Activated CD4-positive, alpha-beta T cell treated with anti-CD3 and anti-CD28 coated beads for 1 hour (primary cell): ENCODE measurements at regions not wholly inside any gene's neighbourhood (a gene's known extent, or its start where the extent isn't known, plus 50 kb on each side); places are given as distances from the start of the nearest gene placed in this dataset.

Source experiments
- DNase-seq: peaks from one replicate; pipeline ENCODE4 v3.0.0-alpha.2; 2020

DNA sequence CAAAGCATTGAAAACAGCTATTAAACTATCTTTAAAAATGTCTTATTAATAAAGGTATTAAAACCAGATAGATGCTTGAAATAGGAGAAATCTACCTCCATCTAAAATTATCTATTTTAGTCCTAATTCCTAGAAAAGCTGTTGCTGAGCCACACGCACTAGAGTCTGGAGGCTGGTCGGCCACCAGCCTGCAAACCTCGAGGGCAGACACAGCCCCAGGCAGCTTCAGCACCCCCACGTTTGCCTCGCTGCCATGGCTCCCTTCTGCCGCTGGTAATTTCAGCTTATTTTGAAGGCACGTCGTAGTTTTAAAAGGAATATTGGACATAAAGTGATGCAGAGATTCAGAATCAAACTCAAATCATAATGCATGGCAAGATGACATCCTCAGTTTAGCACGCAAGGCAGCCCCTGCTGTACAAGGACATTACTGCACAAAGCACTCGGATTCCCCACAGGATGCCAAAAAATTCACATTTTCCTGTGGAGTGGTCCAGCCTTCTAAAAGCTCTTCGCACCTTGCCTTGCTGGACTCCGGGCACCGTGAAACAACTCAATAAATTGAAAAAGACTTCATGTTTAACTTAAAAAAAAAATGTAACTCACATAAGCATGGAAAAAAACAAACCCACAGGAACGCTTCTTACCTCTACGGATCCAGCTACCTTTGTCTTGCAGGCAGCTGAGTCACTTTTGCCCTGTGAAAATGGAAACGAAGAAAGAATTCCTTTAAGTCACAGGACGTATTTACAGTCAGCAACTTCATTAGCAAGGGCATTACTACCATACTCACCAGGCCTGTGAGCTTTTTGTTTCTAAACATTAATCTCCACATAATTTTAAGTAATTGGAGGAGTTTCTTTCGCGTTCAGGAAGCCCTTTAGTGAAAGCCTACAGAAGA is 143.4 kb upstream of the RPS6KA2 start:
- no peak for DNase-seq

GRCh38 chr6:166769648-166770047 is 142.6 kb upstream of the RPS6KA2 start:
- no peak for DNase-seq

GRCh38 chr6:166768761-166769160 is 141.7 kb upstream of the RPS6KA2 start:
- DNase-seq = no peak

DNA sequence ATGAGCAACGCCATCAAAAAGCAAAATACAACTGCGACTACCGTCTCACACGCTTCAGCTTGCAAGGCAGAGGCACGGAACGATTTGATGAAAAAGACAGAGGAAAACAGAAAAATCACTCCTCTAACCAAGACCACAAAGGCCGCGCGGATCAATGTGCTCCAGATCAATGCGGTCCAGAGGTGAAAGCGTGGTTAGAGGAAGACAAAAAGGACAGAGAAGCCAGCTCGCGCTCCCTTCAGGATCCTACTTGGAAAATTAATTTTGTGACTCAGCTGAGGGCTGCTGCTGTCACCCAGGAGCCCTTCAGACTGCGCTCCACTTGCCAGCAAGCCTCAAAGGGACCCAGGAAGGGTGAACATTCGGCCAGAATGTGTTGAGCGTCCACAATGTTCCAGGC is 140.2 kb upstream of the RPS6KA2 start:
- DNase-seq = no peak

- no peak for DNase-seq
These were observed 139.7 kb upstream of the RPS6KA2 start for GRCh38 chr6:166766769-166767168.

GRCh38 chr6:166765234-166765541 is 138.1 kb upstream of the RPS6KA2 start:
- no peak for DNase-seq

DNA sequence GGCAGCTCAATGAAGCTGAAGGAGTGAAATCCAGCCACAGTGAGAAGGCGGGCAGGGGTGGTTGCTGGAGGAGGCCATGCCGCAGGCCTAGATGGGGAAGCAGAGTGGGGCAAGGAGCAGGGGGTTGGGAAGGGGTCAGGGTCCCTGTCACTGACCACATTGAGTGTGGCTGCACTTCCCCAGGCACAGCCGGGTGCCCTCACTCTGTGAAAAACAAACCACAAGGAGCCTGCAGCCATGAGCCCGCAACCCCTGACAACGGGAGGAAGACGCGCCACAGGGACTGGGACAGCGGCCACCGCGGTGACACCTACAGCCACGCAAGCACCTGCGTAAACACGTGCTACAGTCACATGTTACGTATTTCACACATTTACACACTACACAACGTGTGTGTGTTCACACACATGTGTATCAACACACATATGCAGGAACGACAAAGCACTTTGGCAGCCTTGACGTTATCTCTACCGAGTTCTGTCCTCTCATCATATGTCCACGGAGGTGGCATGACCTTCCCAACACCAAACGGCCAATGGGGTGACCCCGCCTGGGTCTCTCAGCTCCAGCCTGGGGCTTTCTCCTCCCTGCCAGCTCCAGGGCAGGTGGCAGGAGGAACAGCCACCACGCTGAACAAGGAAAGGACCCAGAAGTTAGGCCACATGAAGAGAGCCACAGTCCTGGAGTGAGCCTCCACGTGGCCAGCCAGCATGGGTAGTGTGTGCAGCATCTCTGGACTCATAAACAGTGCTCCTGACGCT is 137.6 kb upstream of the RPS6KA2 start:
- DNase-seq = no peak

GRCh38 chr6:166763606-166764472 is 136.8 kb upstream of the RPS6KA2 start:
- no peak for DNase-seq

DNA sequence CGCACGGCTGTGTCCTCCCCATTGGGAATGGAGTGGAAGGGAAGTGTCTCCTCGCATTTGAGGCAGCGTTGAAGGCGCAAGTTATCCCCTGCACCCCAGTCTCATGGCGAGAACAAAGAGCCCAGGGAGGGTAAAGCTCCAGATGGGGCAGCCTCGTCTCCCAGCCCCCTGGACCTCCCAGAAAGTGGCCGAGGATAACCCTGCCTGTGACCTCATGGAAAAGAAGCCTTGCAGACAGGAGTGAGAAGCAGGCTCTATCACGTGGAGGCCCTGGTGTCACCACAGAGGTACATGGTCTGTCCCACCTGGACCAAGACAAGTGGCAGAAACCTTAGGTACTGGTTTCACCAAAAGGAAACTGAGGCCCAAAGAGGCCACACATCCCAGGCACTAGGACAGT is 134.8 kb upstream of the RPS6KA2 start:
- DNase-seq = no peak

- peak; percentile 38 for DNase-seq
These were observed 133.2 kb upstream of the RPS6KA2 start for GRCh38 chr6:166760288-166760687.

GRCh38 chr6:166758136-166758704 is 131.2 kb upstream of the RPS6KA2 start:
- no peak for DNase-seq

DNA sequence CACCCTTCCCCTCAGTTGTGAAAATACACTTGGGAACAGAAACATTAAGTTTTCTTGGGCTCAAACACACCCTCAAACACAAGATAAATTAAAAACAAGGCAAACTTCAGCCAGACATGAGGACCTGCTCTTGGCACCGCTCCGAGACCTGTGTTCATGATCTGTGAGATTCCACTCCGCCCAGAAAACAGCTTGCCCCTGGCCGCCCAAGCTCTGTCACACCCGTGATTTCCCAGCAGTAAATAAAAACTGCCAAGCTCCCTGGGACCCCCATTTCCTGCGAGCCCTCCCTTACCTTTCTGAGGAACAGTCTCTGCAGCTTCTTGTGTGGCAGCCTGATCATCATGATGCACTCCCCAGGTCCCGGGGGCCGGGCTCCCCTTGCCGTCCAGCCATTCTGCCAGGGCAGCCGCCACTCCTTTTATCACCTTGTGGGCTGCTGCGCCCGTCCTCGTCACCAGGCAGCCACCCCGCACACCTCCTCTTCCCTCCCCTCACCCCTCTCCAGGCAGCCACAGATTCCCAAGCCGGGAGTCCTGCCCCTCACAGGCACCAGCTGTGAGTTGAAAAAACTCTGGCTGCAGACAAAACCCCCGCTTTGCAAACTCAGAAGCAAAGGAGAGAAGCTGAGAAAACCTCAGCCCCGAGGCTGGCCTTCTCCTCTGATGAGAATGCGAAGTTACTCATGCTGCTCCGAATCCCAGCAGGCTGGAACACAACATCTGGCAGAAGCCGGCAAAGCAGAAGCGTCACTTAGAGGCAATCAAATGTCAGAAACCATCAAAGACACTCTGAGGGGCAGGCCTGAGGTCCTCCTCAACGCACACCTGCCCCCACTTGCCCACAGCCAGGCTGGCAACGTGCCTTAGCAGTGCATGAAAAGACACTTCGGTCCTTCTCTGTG is 130.4 kb upstream of the RPS6KA2 start:
- DNase-seq = no peak

DNA sequence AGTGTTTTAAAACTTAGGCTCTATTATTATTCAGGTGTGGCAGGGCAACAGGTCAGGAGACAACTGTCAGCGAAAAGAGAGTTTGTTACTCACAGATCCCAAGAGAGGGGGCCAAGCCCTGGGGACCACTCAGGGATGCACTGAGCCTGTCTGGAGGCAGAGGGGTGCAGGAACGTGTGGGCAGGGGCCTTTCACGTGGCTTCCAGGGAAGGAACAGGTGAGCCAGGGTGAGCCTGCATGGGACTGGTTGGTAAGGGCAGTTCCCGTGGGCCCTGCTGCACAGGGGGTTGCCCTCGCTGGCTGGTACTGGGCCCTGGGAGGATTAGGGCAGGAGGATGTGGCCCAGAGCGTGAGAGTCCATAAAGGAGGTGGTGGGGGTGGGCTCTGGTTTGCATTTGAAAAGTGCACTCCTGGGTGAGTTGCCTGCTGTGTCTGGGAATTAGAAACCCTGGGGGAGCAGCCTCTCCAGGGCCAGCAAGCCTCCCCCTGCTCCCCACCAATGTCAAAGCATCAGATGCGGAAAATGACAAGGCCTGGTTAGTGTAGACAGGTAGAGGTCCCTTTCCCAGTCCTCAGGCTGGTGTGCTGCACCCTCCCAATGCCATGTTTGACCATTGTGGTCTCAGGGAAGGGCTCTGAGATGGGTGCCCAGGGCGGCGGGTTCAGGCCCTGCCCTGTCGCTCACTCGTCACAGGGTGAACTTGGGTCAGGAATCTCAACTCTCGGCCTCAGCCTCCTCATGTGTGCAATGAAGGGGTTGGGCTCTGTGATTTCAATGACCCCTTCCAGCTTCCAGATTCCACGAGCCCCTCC is 127.4 kb upstream of the RPS6KA2 start:
- DNase-seq = no peak

GRCh38 chr6:166752928-166753721 is 126.1 kb upstream of the RPS6KA2 start:
- no peak for DNase-seq

GRCh38 chr6:166752097-166752496 is 125.0 kb upstream of the RPS6KA2 start:
- DNase-seq = no peak

DNA sequence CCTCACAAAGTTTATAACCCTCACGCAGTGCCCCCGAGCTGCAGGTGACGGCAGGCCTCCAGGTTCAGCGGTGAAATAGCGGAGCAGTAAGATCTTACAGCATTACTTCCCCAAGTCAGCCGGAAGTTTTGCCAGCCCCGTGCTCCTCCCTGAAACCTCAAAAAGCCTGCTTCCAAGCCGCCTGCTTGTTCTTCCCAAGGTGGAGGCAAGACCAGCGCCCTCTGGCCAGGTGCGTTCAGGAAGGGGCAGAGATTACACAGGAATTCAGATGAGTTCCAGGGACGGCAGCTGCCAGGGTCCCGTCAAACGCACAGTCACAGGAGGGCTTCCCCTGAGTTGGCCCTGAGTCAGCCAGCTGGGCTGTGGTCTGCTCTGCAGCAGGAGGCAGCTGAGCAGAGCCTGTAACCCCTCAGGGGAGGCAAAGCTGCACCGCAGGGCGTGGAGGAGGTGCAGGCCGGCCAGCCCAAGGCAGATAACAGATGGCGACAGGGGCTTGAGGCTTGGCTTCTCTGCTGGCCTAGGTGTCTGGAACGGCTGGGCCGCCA is 124.1 kb upstream of the RPS6KA2 start:
- DNase-seq = no peak

DNA sequence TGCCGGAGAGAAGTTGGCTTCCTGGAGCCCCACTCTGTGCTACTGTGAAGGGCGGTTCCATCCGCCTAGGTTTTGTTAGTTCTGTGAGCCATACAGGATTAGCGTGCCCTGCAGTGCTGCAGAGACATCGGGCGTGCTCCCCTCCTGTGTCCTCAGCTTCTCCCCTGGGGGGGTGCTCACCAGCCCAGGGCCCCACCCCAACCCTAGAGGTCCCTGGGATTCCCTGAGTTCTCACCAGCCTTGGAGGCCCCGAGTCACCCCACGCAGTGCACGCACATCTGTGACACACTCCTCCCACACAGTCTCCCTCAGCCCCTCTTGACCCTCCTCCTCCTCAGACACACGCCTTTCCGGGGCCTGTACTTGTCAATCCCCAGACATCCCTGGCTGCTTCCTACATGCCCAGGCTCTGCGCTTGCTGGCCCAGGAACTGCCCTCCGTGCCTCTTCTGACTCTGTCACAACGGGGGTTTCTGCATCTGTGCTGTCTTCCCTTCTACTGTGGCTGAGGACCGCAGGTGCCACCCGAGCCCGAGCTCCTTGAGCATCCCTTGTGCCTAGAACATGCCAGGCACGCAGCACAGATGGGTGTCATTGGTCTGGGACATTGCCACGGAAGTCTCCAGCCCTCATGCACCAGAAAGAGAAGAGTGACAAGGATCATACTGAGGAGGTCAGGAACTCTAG is 123.2 kb upstream of the RPS6KA2 start:
- DNase-seq = no peak

- no peak for DNase-seq
These were observed 122.6 kb upstream of the RPS6KA2 start for GRCh38 chr6:166749666-166750065.
